ENCODE measurements at regions not wholly inside any gene's neighbourhood (a gene's known extent, or its start where the extent isn't known, plus 50 kb on each side); places are given as distances from the start of the nearest gene placed in this dataset.

DNA sequence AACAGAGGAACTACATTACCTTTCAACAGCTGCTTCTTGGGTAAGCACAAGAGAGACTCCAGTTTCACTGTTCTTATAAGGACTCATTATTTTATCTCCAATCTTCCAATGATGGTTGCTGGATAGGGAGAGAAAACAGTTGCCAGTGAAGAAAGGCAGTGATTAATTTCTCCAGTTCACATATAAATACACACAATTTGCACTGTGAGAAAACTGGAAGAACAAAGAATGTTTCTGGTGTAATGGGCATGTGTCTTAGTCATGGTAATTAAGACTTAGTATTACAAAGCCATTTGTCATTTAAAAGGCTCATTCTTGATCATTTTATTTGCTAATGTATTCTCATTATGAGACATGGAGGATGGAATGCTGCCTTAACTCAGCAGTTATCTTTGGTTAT lies 78.0 kb upstream of the FAR2 start:
- H3K36me3 ChIP-seq (ENCODE audit: control insufficient read depth, insufficient read depth, low read length), result no peaks in the 10 kb centered on the region
- no peaks in the 10 kb centered on the region for H3K27me3 ChIP-seq (ENCODE audit: control insufficient read depth, insufficient read depth, low read length)
- peak overlapping the region; percentile 82 for H3K27ac ChIP-seq (ENCODE audit: low read depth, low read length)
- H3K4me1 ChIP-seq (ENCODE audit: control insufficient read depth, insufficient read depth, low read length), result peaks cover 50% of the 10 kb centered on the region
- no peak overlapping the region for H3K9ac ChIP-seq (ENCODE audit: low read length)
- H3K9me3 ChIP-seq (ENCODE audit: control insufficient read depth, insufficient read depth, low read depth, low read length), result no peaks in the 10 kb centered on the region
- H3K4me3 ChIP-seq (ENCODE audit: low read depth, low read length), result peak overlapping the region; percentile 25; the same call in 1 of the 2 replicates

DNA sequence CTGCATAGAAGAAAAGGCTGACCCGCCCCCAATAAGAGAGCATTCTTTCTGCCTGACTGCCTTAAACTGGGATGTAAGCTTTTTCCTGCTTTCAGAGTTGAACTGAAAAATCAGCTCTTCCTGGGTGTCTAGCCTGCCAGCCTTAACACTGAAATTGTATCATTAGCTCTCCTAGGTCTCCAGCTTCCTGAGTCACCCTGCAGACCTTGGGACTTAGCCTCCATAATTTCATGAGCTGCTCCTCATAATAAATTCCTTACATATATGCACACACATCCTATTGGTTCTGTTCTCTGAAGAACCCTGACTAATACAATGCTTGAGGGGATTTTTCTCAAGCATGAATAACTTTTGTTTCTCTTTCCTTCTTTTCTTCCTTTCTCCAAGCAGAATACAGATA lies 76.4 kb upstream of the FAR2 start:
- H3K9me3 ChIP-seq (ENCODE audit: control insufficient read depth, insufficient read depth, low read depth, low read length), result no peaks in the 10 kb centered on the region
- H3K27ac ChIP-seq (ENCODE audit: low read depth, low read length), result no peak overlapping the region
- H3K9ac ChIP-seq (ENCODE audit: low read length), result no peak overlapping the region
- no peaks in the 10 kb centered on the region for H3K36me3 ChIP-seq (ENCODE audit: control insufficient read depth, insufficient read depth, low read length)
- no peak overlapping the region for H3K4me3 ChIP-seq (ENCODE audit: low read depth, low read length)
- H3K27me3 ChIP-seq (ENCODE audit: control insufficient read depth, insufficient read depth, low read length), result no peaks in the 10 kb centered on the region
- H3K4me1 ChIP-seq (ENCODE audit: control insufficient read depth, insufficient read depth, low read length), result peaks cover 46% of the 10 kb centered on the region

DNA sequence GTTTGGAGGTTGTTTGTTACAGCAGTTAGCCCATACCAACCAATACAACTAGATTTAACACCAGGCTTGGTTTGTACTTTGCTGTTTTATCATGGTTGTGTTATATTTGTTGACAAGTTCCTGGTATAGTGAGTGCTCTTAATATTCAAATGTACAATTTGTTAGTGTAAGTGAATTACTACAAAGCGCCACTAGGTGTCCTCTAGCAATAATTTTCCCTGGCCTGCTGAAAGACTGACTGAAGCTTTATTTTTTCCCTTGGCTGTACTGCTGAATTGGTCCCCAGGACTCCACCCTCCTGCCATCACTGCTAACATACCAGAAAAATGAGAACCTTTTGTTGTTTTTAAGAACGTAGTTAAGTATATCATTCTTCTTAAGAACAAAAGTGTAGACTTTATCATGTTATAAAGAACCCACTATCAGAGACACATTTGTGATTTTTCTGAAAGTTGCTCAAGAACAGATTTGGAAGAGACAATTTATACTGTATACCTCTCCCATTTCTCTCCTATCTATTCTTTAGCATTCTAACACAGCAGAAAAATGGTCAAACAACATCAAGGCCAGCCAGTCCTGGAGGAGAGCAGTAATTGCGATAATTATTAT lies 75.3 kb upstream of the FAR2 start:
- H3K4me1 ChIP-seq (ENCODE audit: control insufficient read depth, insufficient read depth, low read length), result peaks cover 46% of the 10 kb centered on the region
- no peak overlapping the region for H3K4me3 ChIP-seq (ENCODE audit: low read depth, low read length)
- H3K36me3 ChIP-seq (ENCODE audit: control insufficient read depth, insufficient read depth, low read length), result no peaks in the 10 kb centered on the region
- no peak overlapping the region for H3K9ac ChIP-seq (ENCODE audit: low read length)
- H3K27ac ChIP-seq (ENCODE audit: low read depth, low read length), result no peak overlapping the region
- H3K9me3 ChIP-seq (ENCODE audit: control insufficient read depth, insufficient read depth, low read depth, low read length), result no peaks in the 10 kb centered on the region
- H3K27me3 ChIP-seq (ENCODE audit: control insufficient read depth, insufficient read depth, low read length), result no peaks in the 10 kb centered on the region

DNA sequence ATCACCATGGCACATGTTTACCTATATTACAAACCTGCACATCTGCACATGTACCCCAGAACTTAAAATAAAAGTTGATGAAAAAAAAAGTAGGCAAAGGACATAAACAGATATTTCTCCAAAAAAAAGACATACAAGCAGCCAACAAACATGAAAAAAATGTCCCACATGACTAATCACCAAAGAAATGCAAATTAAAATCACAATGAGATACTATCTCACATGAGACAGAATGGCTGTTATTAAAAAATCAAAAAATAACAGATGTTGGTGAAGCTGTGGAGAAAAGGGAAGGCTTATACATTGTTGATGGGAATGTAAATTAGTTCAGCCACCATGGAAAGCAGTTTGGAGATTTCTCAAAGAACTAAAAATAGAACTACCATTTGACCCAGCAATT lies 68.0 kb upstream of the FAR2 start:
- no peaks in the 10 kb centered on the region for H3K36me3 ChIP-seq (ENCODE audit: control insufficient read depth, insufficient read depth, low read length)
- H3K27me3 ChIP-seq (ENCODE audit: control insufficient read depth, insufficient read depth, low read length), result no peaks in the 10 kb centered on the region
- H3K9me3 ChIP-seq (ENCODE audit: control insufficient read depth, insufficient read depth, low read depth, low read length), result no peaks in the 10 kb centered on the region
- no peak overlapping the region for H3K27ac ChIP-seq (ENCODE audit: low read depth, low read length)
- H3K9ac ChIP-seq (ENCODE audit: low read length), result no peak overlapping the region
- H3K4me3 ChIP-seq (ENCODE audit: low read depth, low read length), result no peak overlapping the region
- H3K4me1 ChIP-seq (ENCODE audit: control insufficient read depth, insufficient read depth, low read length), result no peaks in the 10 kb centered on the region

- no peaks in the 10 kb centered on the region for H3K36me3 ChIP-seq (ENCODE audit: control insufficient read depth, insufficient read depth, low read length)
- no peak overlapping the region for H3K4me3 ChIP-seq (ENCODE audit: low read depth, low read length)
- H3K4me1 ChIP-seq (ENCODE audit: control insufficient read depth, insufficient read depth, low read length), result no peaks in the 10 kb centered on the region; the same call in 1 of the 2 replicates
- no peaks in the 10 kb centered on the region for H3K27me3 ChIP-seq (ENCODE audit: control insufficient read depth, insufficient read depth, low read length)
- no peak overlapping the region for H3K9ac ChIP-seq (ENCODE audit: low read length)
- no peaks in the 10 kb centered on the region for H3K9me3 ChIP-seq (ENCODE audit: control insufficient read depth, insufficient read depth, low read depth, low read length)
- no peak overlapping the region for H3K27ac ChIP-seq (ENCODE audit: low read depth, low read length)
Measured at GRCh38 chr12:29082522-29082921, 66.6 kb upstream of the FAR2 start.

- Histone ChIP-seq H3K27me3 (ENCODE audit: control insufficient read depth, insufficient read depth, low read length) (no peaks in the 10 kb centered on the region), H3K4me1 (ENCODE audit: control insufficient read depth, insufficient read depth, low read length) (no peaks in the 10 kb centered on the region; the same call in 1 of the 2 replicates), H3K27ac (ENCODE audit: low read depth, low read length) (no peak overlapping the region), H3K36me3 (ENCODE audit: control insufficient read depth, insufficient read depth, low read length) (no peaks in the 10 kb centered on the region), H3K4me3 (ENCODE audit: low read depth, low read length) (no peak overlapping the region), H3K9me3 (ENCODE audit: control insufficient read depth, insufficient read depth, low read depth, low read length) (no peaks in the 10 kb centered on the region), H3K9ac (ENCODE audit: low read length) (no peak overlapping the region)
Measured at GRCh38 chr12:29086325-29087271, 62.5 kb upstream of the FAR2 start.

GRCh38 chr12:29088611-29089219 lies 60.4 kb upstream of the FAR2 start:
- Histone ChIP-seq H3K9ac (ENCODE audit: low read length) (no peak overlapping the region), H3K27ac (ENCODE audit: low read depth, low read length) (no peak overlapping the region), H3K4me1 (ENCODE audit: control insufficient read depth, insufficient read depth, low read length) (no peaks in the 10 kb centered on the region; the same call in 1 of the 2 replicates), H3K4me3 (ENCODE audit: low read depth, low read length) (no peak overlapping the region), H3K9me3 (ENCODE audit: control insufficient read depth, insufficient read depth, low read depth, low read length) (peaks cover 14% of the 10 kb centered on the region), H3K27me3 (ENCODE audit: control insufficient read depth, insufficient read depth, low read length) (no peaks in the 10 kb centered on the region), H3K36me3 (ENCODE audit: control insufficient read depth, insufficient read depth, low read length) (no peaks in the 10 kb centered on the region)
